Stomach (tissue), 4 donors: ENCODE measurements at regions not wholly inside any gene's neighbourhood (a gene's known extent, or its start where the extent isn't known, plus 50 kb on each side); places are given as distances from the start of the nearest gene placed in this dataset.

ENCODE experiments used
- CTCF ChIP-seq, 7 experiments: fragments of 450-650 bp in 4 of 7; fragments of 200-600 bp in 3 of 7; sonication (generic) in 3 of 7; IDR thresholded peaks; one replicate each; pipeline ENCODE4 v1.5.1; 2016 to 2019; ENCODE audit warnings: antibody characterized with exemption in 7 of 7, control low read depth in 2 of 7, mild to moderate bottlenecking in 1 of 7
- EP300 ChIP-seq: sonication (generic); formaldehyde crosslinking; IDR thresholded peaks from one replicate; pipeline ENCODE4 v1.6.1; 2017; ENCODE audit warnings: antibody characterized with exemption
- POLR2A ChIP-seq, 4 donors: fragments of 450-650 bp; IDR thresholded peaks; one replicate each; pipeline ENCODE4 v1.6.1; 2016; ENCODE audit warnings: antibody characterized with exemption in 4 of 4, control low read depth in 2 of 4, mild to moderate bottlenecking in 1 of 4, moderate library complexity in 1 of 4
- POLR2AphosphoS5 ChIP-seq, 3 donors: sonication (generic); formaldehyde crosslinking; IDR thresholded peaks; one replicate each; pipeline ENCODE4 v1.6.1; 2016; ENCODE audit warnings: antibody characterized with exemption in 3 of 3

GRCh38 chr2:44826601-44827000 lies 114.9 kb upstream of the SIX3 start:
- TF ChIP-seq CTCF (IDR thresholded peaks at IDR 0.05) (no peak), POLR2AphosphoS5 (IDR thresholded peaks at IDR 0.05) (no peak), POLR2A (IDR thresholded peaks at IDR 0.05) (no peak), EP300 (no peak)
